GM12874 (cell line): ENCODE measurements at regions not wholly inside any gene's neighbourhood (a gene's known extent, or its start where the extent isn't known, plus 50 kb on each side); places are given as distances from the start of the nearest gene placed in this dataset.

Source experiments
- TF ChIP-seq, protein P1 (sequence below): IDR thresholded peaks from 2 replicates; pipeline ENCODE4 v1.5.1; 2011; ENCODE audit warnings: low read depth, mild to moderate bottlenecking, control low read depth, low read length, moderate library complexity; ENCODE audit not compliant: insufficient read depth

DNA sequence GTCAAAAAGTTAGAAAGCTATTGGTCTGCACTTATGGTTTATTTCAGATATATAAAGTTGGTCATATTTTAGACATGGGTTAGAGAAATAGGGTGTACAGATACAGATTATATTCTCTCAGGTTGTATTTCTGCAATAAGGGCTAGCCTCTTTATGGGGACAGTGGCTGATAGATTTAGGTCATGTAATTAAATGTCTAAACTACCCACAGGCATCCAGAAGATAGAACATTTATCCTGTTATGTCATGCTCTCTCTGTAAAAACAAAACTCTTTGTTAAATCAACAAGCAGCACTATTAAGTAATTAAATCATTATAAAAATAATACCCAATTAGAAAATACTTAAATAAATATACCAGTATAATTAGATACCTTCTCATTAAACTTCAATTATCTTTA, 612.6 kb upstream of the CITED2 start:
- TF ChIP-seq, protein P1, sequence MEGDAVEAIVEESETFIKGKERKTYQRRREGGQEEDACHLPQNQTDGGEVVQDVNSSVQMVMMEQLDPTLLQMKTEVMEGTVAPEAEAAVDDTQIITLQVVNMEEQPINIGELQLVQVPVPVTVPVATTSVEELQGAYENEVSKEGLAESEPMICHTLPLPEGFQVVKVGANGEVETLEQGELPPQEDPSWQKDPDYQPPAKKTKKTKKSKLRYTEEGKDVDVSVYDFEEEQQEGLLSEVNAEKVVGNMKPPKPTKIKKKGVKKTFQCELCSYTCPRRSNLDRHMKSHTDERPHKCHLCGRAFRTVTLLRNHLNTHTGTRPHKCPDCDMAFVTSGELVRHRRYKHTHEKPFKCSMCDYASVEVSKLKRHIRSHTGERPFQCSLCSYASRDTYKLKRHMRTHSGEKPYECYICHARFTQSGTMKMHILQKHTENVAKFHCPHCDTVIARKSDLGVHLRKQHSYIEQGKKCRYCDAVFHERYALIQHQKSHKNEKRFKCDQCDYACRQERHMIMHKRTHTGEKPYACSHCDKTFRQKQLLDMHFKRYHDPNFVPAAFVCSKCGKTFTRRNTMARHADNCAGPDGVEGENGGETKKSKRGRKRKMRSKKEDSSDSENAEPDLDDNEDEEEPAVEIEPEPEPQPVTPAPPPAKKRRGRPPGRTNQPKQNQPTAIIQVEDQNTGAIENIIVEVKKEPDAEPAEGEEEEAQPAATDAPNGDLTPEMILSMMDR: no peak

DNA sequence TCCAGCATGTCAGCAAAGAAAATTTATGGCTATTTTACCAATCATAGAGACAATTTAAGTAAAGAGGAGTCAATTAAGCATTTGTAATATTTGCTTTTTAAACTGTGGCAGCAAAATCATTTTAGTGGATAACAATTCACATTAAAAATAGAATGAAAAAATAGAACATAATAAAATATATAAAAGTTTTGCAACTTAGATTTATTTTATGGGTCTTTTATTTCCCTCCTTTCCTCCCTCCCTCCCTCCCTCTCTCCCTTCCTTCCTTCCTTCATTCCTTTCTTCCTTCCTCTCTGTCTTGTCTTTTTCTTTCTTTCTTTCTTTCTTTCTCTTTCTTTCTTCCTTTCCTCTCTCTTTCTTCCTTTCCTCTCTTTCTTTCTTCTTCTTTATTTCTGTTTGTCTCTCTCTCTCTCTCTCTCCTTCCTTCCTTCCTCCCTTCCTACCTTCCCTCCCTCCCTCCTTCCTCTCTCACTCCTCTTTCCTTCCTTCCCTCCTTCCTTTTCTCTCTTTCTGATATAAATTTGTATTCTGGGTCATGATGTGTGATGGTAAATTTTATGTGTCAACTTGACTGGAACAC, 610.9 kb upstream of the CITED2 start:
- TF ChIP-seq, protein P1: no peak

DNA sequence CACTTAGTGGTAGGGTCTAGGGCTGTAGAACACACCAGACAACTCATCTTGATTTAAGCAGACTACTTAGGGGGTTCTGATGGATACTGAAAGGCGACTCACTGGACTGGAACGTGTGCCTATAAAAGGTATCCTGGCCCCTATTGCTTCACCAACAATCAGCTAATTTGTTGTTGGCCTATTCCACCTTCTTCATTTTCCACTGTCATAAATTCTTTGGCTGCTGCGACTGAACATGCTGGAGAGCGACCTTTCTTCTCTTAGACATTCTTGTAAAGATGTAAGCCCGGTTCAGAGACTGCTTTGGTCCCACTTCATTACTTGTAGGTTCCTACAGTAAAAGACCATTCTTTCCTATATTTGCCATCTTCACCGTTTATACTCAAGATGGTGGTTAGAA, 609.9 kb upstream of the CITED2 start:
- TF ChIP-seq, protein P1: no peak

DNA sequence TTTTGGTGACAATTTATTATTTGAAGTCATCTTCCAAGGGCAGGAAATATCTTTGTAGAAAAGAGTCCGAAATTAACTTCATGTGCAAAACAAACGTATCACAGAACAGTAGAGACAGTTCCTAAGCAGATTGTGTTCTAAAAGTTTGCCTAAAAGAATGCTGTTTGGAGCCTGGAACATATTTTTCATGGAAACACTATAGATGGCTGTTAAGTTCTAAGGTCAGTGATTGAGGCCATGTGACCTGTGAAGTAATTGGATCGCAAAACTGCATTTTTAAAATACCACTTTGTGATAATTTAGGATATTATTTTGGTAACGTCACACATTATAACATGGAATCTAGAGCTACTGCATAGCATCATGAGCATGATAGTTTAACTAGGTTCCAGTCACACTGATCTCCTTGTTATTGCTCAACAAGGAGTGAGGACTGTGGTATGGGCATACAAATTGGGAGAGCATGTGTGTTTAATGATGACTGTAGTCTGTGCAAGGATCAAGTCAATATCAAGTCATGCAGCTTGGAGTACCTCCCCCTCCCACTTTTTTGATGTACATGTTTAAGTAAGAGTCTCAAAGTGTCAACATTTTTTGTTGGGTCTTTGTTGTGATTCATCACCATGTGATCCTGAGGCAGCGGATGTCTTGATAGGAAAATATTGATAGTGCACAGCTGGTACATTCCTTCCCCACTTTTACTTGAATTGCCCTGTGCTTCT, 609.3 kb upstream of the CITED2 start:
- TF ChIP-seq, protein P1: no peak

DNA sequence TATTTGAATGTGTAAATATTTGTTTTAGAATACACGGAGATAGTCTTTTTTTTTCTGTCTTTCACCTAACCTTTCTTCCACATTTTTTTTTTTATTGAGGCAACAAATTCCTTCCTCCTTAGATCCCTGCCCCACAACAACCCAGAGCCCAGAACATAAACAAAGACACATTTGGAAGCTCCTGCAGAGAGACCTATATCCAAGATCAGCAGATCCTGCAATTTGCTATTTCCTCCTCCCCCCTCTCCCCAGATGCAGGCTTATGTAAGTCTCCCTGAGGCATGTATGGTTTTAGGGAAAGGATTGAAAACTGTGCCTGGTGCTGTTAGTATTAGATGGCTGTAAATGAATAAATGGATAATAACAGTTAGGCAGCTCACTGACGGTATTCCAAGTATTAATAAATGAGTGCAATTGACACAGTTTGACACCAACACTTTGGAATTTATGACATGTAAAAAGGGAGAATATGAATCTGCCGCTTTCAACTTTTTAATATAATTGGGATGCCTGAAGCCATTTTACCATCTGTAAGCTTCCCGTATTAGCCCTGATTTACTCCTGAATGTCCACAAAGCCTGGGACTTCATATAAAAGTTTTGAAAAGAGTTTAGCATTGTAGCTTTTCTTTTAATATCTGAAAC, 608.3 kb upstream of the CITED2 start:
- TF ChIP-seq, protein P1: no peak

DNA sequence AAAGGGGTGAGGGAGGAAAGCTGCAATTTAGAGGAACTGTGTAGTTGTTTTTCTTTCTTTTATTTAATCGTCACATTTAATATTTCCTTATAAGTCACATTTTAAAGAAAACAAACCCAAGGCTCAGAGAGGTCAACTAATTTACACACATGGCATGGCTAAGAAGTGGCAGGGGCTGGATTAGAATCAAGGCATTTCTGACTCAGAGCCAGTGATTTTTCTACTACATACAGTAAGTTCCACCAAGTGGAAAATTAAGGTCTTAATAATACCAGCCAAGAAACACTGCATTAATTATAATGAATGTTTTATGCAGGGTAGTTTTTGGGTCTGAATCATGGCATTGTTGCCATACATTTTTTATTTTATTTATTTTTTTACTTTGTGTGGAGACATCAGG, 607.7 kb upstream of the CITED2 start:
- TF ChIP-seq, protein P1: no peak

DNA sequence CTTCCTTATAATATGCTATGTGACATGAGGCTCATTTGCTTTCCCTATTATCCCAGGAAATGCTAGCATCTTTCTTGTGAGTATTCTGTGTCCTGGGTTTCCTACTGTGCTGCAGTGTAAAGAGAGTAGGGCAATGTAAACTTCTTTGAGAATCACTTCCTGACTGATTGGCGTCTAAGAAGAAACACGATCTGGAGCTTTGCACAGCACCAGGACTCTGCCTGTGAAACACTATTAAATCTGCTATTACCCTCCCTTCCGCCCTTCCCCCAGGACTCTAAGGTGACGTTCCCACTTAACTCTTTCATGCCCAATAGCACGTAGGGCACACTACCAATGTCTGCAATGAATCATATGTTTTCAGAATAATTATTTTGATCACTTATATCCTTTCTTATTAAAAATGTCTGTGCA, 607.3 kb upstream of the CITED2 start:
- TF ChIP-seq, protein P1: no peak
